SK-N-SH (cell line): ENCODE measurements at regions not wholly inside any gene's neighbourhood (a gene's known extent, or its start where the extent isn't known, plus 50 kb on each side); places are given as distances from the start of the nearest gene placed in this dataset.

Experiments
- EP300 ChIP-seq, 2 experiments: IDR thresholded peaks; 2 replicates each; pipeline versions ENCODE4 v1.4.0 to v1.6.1; 2012; ENCODE audit warnings: borderline replicate concordance in 1 of 2, low read depth in 1 of 2, low read length in 1 of 2
- GABPA ChIP-seq: IDR thresholded peaks from 2 replicates; pipeline ENCODE4 v1.4.0; 2012; ENCODE audit warnings: low read depth, mild to moderate bottlenecking
- JUND ChIP-seq: IDR thresholded peaks from 2 replicates; pipeline ENCODE4 v1.4.0; 2012
- MEF2A ChIP-seq: IDR thresholded peaks from 2 replicates; pipeline ENCODE4 v1.4.0; 2012; ENCODE audit warnings: low read depth, borderline replicate concordance
- MXI1 ChIP-seq: IDR thresholded peaks from 2 replicates; pipeline ENCODE4 v1.6.1; 2012; ENCODE audit warnings: mild to moderate bottlenecking, low read depth, low read length, improper control_type of control experiment
- POLR2AphosphoS5 ChIP-seq: IDR thresholded peaks from 2 replicates; pipeline ENCODE4 v1.6.1; 2012; ENCODE audit warnings: low read depth, low read length
- RAD21 ChIP-seq: IDR thresholded peaks from 2 replicates; pipeline ENCODE4 v1.6.1; 2012; ENCODE audit warnings: mild to moderate bottlenecking, low read length
- SIN3A ChIP-seq: IDR thresholded peaks from 2 replicates; pipeline ENCODE4 v1.6.1; 2012; ENCODE audit warnings: low read depth, mild to moderate bottlenecking, low read length, moderate library complexity, borderline replicate concordance
- YY1 ChIP-seq: IDR thresholded peaks from 2 replicates; pipeline ENCODE4 v1.4.0; 2012; ENCODE audit warnings: low read depth, mild to moderate bottlenecking
- TF ChIP-seq, protein P1 (sequence below): fragments of 200-600 bp; sonication (generic); IDR thresholded peaks from 2 replicates; pipeline ENCODE4 v1.6.1; 2017; ENCODE audit warnings: antibody characterized with exemption, mild to moderate bottlenecking, moderate library complexity

DNA sequence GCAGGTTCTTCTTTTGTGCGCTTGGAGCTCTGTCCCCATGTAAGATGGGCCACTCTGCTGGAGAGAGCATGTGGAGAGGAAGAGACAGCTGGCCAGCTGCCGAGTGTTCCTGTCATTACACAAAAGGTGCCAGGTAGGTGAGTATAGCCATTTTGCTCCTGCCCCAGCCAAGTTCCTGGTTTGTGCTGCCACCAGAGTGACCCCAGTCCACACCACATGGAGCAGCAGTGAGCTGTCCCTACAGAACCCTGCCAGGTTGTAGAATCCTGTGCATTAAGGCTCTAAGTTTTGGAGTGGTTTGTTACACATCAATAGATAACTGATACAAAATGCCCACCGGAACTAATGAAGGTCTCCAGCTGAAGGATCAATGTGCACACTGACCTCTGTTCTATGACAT, 84.6 kb upstream of the GHITM start:
- TF ChIP-seq EP300 (IDR thresholded peaks at IDR 0.05; ENCODE audit: borderline replicate concordance in 1 of 2, low read depth in 1 of 2, low read length in 1 of 2) (no peak), POLR2AphosphoS5 (no peak), RAD21 (no peak), MEF2A (no peak), YY1 (no peak), MXI1 (no peak), JUND (no peak), SIN3A (no peak), GABPA (no peak)
- TF ChIP-seq, protein P1, sequence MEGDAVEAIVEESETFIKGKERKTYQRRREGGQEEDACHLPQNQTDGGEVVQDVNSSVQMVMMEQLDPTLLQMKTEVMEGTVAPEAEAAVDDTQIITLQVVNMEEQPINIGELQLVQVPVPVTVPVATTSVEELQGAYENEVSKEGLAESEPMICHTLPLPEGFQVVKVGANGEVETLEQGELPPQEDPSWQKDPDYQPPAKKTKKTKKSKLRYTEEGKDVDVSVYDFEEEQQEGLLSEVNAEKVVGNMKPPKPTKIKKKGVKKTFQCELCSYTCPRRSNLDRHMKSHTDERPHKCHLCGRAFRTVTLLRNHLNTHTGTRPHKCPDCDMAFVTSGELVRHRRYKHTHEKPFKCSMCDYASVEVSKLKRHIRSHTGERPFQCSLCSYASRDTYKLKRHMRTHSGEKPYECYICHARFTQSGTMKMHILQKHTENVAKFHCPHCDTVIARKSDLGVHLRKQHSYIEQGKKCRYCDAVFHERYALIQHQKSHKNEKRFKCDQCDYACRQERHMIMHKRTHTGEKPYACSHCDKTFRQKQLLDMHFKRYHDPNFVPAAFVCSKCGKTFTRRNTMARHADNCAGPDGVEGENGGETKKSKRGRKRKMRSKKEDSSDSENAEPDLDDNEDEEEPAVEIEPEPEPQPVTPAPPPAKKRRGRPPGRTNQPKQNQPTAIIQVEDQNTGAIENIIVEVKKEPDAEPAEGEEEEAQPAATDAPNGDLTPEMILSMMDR = no peak
